Activated CD4-positive, alpha-beta T cell treated with anti-CD3 and anti-CD28 coated beads, Interleukin-2, amount 50 U/mL, for 48 hours (primary cell): ENCODE measurements at regions not wholly inside any gene's neighbourhood (a gene's known extent, or its start where the extent isn't known, plus 50 kb on each side); places are given as distances from the start of the nearest gene placed in this dataset.
A peak's percentile ranks its signal among the peaks of the same experiment; 100 is the strongest.
"Not testable (repeated sequence)": the region's sequence is repeated elsewhere in the genome, so short reads cannot be mapped to it uniquely, and the experiment has no call there.

Experiments used
- DNase-seq, 2 experiments: peaks; one replicate each; pipeline ENCODE4 v3.0.0-alpha.2; 2020

GRCh38 chr12:66733321-66733720, 54.4 kb upstream of the GRIP1 start:
- no peak for DNase-seq

- DNase-seq: no peak
Measured at GRCh38 chr12:66733839-66734238, 55.0 kb upstream of the GRIP1 start.

GRCh38 chr12:66735275-66735674, 56.4 kb upstream of the GRIP1 start:
- peak; percentile 4 to 21 for DNase-seq

- DNase-seq: no peak
Measured at GRCh38 chr12:66736931-66737330, 58.1 kb upstream of the GRIP1 start.

- DNase-seq: no peak
Measured at GRCh38 chr12:66739266-66739665, 60.4 kb upstream of the GRIP1 start.

GRCh38 chr12:66739940-66740651, 61.2 kb upstream of the GRIP1 start:
- no peak for DNase-seq

GRCh38 chr12:66740732-66741131, 61.9 kb upstream of the GRIP1 start:
- no peak for DNase-seq

- no peak for DNase-seq
Measured at GRCh38 chr12:66741919-66742318, 63.0 kb upstream of the GRIP1 start.

- DNase-seq: no peak
Measured at GRCh38 chr12:66742508-66743367, 63.9 kb upstream of the GRIP1 start.

GRCh38 chr12:66744461-66744860, 65.6 kb upstream of the GRIP1 start:
- DNase-seq: no peak

GRCh38 chr12:66744956-66745383, 66.1 kb upstream of the GRIP1 start:
- no peak for DNase-seq

- no peak for DNase-seq
Measured at GRCh38 chr12:66746489-66747201, 67.8 kb upstream of the GRIP1 start.

- no peak for DNase-seq
Measured at GRCh38 chr12:66751432-66752113, 72.7 kb upstream of the GRIP1 start.

GRCh38 chr12:66753810-66754209, 74.9 kb upstream of the GRIP1 start:
- no peak for DNase-seq

GRCh38 chr12:66755727-66756395, 77.0 kb upstream of the GRIP1 start:
- DNase-seq: no peak

GRCh38 chr12:66756631-66757030, 77.8 kb upstream of the GRIP1 start:
- no peak for DNase-seq

GRCh38 chr12:66760122-66760521, 81.2 kb upstream of the GRIP1 start:
- DNase-seq: not testable (repeated sequence)

GRCh38 chr12:66763467-66763866, 84.6 kb upstream of the GRIP1 start:
- no peak for DNase-seq

- DNase-seq: no peak
Measured at GRCh38 chr12:66765204-66765603, 86.3 kb upstream of the GRIP1 start.

GRCh38 chr12:66767536-66767935, 88.7 kb upstream of the GRIP1 start:
- no peak for DNase-seq

- DNase-seq: no peak
Measured at GRCh38 chr12:66768293-66768692, 89.4 kb upstream of the GRIP1 start.

GRCh38 chr12:66774929-66775328, 96.1 kb upstream of the GRIP1 start:
- DNase-seq: no peak
